ENCODE measurements at regions not wholly inside any gene's neighbourhood (a gene's known extent, or its start where the extent isn't known, plus 50 kb on each side); places are given as distances from the start of the nearest gene placed in this dataset.

GRCh38 chr5:106874974-106875373, 795.8 kb downstream of the EFNA5 start:
- H4K20me1 ChIP-seq (ENCODE audit: insufficient read depth, low read length): no peaks in the 10 kb centered on the region
- no peak overlapping the region for H2AFZ ChIP-seq (ENCODE audit: low read length)
- no peaks in the 10 kb centered on the region for H3K27me3 ChIP-seq (ENCODE audit: insufficient read depth, low read length)
- H3K4me1 ChIP-seq (ENCODE audit: insufficient read depth, low read length, severe bottlenecking): no peaks in the 10 kb centered on the region
- no peak overlapping the region for H3K4me2 ChIP-seq (ENCODE audit: low read length)
- no peaks in the 10 kb centered on the region for H3K79me2 ChIP-seq (ENCODE audit: insufficient read depth, low read length)
- H3K9me3 ChIP-seq (ENCODE audit: low read length): no peaks in the 10 kb centered on the region
- no peak overlapping the region for H3K4me3 ChIP-seq (ENCODE audit: low read depth, low read length, poor library complexity, severe bottlenecking)
- H3K9me2 ChIP-seq (ENCODE audit: low read depth, low read length): no peaks in the 10 kb centered on the region
- H3K9ac ChIP-seq (ENCODE audit: low read length): no peak overlapping the region
- H3K27ac ChIP-seq (ENCODE audit: low read depth, low read length, poor library complexity, severe bottlenecking): no peak overlapping the region
- H3K36me3 ChIP-seq (ENCODE audit: insufficient read depth, low read length): no peaks in the 10 kb centered on the region
- H3F3A ChIP-seq (ENCODE audit: insufficient read depth, low read length): no peaks in the 10 kb centered on the region
- TF ChIP-seq CTCF (IDR thresholded peaks at IDR 0.05; ENCODE audit: low read length): no peak
- TF ChIP-seq EZH2 (IDR thresholded peaks at IDR 0.05; ENCODE audit: borderline replicate concordance, low read length): no peak

DNA sequence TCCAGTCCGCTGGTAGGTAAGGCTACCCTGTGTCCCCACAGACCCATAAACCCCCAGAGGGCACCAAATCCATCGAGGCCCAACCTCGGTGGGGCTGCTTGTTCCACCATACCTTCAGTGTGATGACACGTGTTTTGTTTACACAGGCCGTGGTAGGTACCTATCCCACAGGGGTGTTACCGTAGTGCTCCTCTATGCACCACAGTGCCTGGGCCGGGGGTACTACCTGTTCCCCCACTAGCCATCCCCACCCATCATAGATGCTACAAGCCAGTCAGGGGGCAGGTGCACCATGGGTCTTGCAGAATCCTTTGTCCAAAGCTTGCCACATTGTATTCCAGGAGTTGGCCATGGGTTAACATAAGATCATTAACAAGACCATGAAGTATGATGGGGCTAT, 796.2 kb downstream of the EFNA5 start:
- H3F3A ChIP-seq (ENCODE audit: insufficient read depth, low read length): no peaks in the 10 kb centered on the region
- no peak overlapping the region for H3K4me3 ChIP-seq (ENCODE audit: low read depth, low read length, poor library complexity, severe bottlenecking)
- no peaks in the 10 kb centered on the region for H3K36me3 ChIP-seq (ENCODE audit: insufficient read depth, low read length)
- no peak overlapping the region for H2AFZ ChIP-seq (ENCODE audit: low read length)
- no peaks in the 10 kb centered on the region for H3K27me3 ChIP-seq (ENCODE audit: insufficient read depth, low read length)
- H3K79me2 ChIP-seq (ENCODE audit: insufficient read depth, low read length): no peaks in the 10 kb centered on the region
- H3K9me3 ChIP-seq (ENCODE audit: low read length): no peaks in the 10 kb centered on the region
- H3K4me2 ChIP-seq (ENCODE audit: low read length): no peak overlapping the region
- no peaks in the 10 kb centered on the region for H3K9me2 ChIP-seq (ENCODE audit: low read depth, low read length)
- TF ChIP-seq CTCF (IDR thresholded peaks at IDR 0.05; ENCODE audit: low read length) (no peak), EZH2 (IDR thresholded peaks at IDR 0.05; ENCODE audit: borderline replicate concordance, low read length) (no peak)
- no peak overlapping the region for H3K9ac ChIP-seq (ENCODE audit: low read length)
- H3K4me1 ChIP-seq (ENCODE audit: insufficient read depth, low read length, severe bottlenecking): no peaks in the 10 kb centered on the region
- H4K20me1 ChIP-seq (ENCODE audit: insufficient read depth, low read length): no peaks in the 10 kb centered on the region
- H3K27ac ChIP-seq (ENCODE audit: low read depth, low read length, poor library complexity, severe bottlenecking): no peak overlapping the region

GRCh38 chr5:106873568-106873967, 797.2 kb downstream of the EFNA5 start:
- Histone ChIP-seq H3K9me2 (ENCODE audit: low read depth, low read length) (no peaks in the 10 kb centered on the region), H2AFZ (ENCODE audit: low read length) (no peak overlapping the region), H3K79me2 (ENCODE audit: insufficient read depth, low read length) (no peaks in the 10 kb centered on the region), H3K27ac (ENCODE audit: low read depth, low read length, poor library complexity, severe bottlenecking) (no peak overlapping the region), H4K20me1 (ENCODE audit: insufficient read depth, low read length) (no peaks in the 10 kb centered on the region), H3F3A (ENCODE audit: insufficient read depth, low read length) (no peaks in the 10 kb centered on the region), H3K27me3 (ENCODE audit: insufficient read depth, low read length) (no peaks in the 10 kb centered on the region), H3K36me3 (ENCODE audit: insufficient read depth, low read length) (no peaks in the 10 kb centered on the region), H3K4me1 (ENCODE audit: insufficient read depth, low read length, severe bottlenecking) (no peaks in the 10 kb centered on the region), H3K9me3 (ENCODE audit: low read length) (no peaks in the 10 kb centered on the region), H3K4me3 (ENCODE audit: low read depth, low read length, poor library complexity, severe bottlenecking) (no peak overlapping the region), H3K9ac (ENCODE audit: low read length) (no peak overlapping the region), H3K4me2 (ENCODE audit: low read length) (no peak overlapping the region)
- no peak for TF ChIP-seq CTCF (IDR thresholded peaks at IDR 0.05; ENCODE audit: low read length)
- TF ChIP-seq EZH2 (IDR thresholded peaks at IDR 0.05; ENCODE audit: borderline replicate concordance, low read length): no peak
